ENCODE measurements at regions not wholly inside any gene's neighbourhood (a gene's known extent, or its start where the extent isn't known, plus 50 kb on each side); places are given as distances from the start of the nearest gene placed in this dataset.

- no peak for DNase-seq
These were observed 67.1 kb upstream of the TMEM260 start for GRCh38 chr14:56512521-56512920.

- DNase-seq: no peak
These were observed 64.8 kb upstream of the TMEM260 start for GRCh38 chr14:56514663-56515371.

- no peak for DNase-seq
These were observed 63.9 kb upstream of the TMEM260 start for GRCh38 chr14:56515739-56516138.

- no peak for DNase-seq
These were observed 57.2 kb upstream of the TMEM260 start for GRCh38 chr14:56522403-56522802.

GRCh38 chr14:56524971-56525677 is 54.5 kb upstream of the TMEM260 start:
- no peak for DNase-seq

- no peak for DNase-seq
These were observed 50.7 kb upstream of the TMEM260 start for GRCh38 chr14:56528927-56529326.
